Ammon's horn (tissue), 1 donor: ENCODE measurements at regions not wholly inside any gene's neighbourhood (a gene's known extent, or its start where the extent isn't known, plus 50 kb on each side); places are given as distances from the start of the nearest gene placed in this dataset.
"Not testable (repeated sequence)": the region's sequence is repeated elsewhere in the genome, so short reads cannot be mapped to it uniquely, and the experiment has no call there.

ENCODE experiments used
- DNase-seq: peaks from one replicate; pipeline ENCODE4 v3.0.0-alpha.2; 2016; ENCODE audit warnings: low spot score

DNA sequence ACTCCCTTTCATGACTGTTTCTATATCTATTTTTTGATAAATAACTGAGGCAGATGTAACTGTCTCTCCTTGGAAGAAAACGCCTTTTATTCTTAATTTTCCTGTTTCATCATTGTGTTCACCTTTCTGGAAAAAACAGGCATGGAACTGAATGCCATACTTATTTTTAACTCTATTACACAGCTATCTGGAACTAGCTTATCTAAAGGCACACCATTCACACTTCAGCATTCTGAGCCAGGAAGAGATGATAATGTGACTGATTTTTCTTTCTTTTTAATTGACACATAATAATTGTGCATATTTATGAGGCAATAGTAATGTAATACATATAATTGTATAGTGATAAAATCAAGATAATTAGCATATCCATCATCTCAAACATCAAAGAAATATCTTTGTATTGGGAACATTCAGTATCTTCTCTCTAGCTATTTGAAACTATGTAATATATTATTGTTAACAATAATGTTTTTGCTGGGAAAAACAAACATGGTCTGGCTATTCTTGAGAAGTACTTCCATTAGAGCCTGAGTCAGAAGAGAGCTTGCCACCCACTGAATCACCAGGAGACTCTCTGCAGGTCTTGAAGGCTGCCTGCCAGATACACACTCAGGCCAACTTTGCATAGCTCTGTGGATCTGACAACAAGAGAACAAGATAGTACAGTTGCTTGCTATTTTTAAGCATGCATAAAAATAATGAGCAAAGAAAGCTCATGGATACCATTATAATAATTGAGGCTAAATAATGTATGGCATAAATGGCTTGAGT, 501.0 kb upstream of the EDIL3 start:
- no peak for DNase-seq

- DNase-seq = no peak
Measured at GRCh38 chr5:84881737-84882136, 497.1 kb upstream of the EDIL3 start.

GRCh38 chr5:84874196-84874595, 489.5 kb upstream of the EDIL3 start:
- no peak for DNase-seq

- no peak for DNase-seq
Measured at GRCh38 chr5:84872768-84873167, 488.1 kb upstream of the EDIL3 start.

GRCh38 chr5:84870369-84870768, 485.7 kb upstream of the EDIL3 start:
- no peak for DNase-seq

- no peak for DNase-seq
Measured at GRCh38 chr5:84869675-84870074, 485.0 kb upstream of the EDIL3 start.

GRCh38 chr5:84863936-84864335, 479.3 kb upstream of the EDIL3 start:
- DNase-seq = not testable (repeated sequence)

- DNase-seq = no peak
Measured at GRCh38 chr5:84863020-84863419, 478.3 kb upstream of the EDIL3 start.

- no peak for DNase-seq
Measured at GRCh38 chr5:84862132-84862531, 477.5 kb upstream of the EDIL3 start.

GRCh38 chr5:84861306-84861705, 476.6 kb upstream of the EDIL3 start:
- no peak for DNase-seq

- no peak for DNase-seq
Measured at GRCh38 chr5:84859056-84859455, 474.4 kb upstream of the EDIL3 start.

DNA sequence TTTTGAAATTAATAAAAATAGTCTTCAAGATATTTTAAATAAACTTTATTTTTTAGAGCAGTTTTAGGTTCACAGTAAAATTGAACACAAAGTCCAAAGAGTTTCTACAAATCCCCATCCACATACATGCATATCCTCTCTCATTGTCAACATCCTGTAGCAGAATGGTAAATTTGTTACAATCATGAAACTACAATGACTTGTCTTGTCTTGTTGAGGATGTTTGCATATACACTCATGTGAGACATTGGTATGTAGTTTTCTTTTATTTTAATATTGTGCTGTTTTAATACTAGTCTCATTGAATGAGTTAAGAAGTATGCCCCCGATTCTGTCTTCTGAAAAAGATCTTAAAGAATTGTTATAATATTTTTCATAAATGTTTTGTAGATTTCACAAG, 447.0 kb upstream of the EDIL3 start:
- no peak for DNase-seq

DNA sequence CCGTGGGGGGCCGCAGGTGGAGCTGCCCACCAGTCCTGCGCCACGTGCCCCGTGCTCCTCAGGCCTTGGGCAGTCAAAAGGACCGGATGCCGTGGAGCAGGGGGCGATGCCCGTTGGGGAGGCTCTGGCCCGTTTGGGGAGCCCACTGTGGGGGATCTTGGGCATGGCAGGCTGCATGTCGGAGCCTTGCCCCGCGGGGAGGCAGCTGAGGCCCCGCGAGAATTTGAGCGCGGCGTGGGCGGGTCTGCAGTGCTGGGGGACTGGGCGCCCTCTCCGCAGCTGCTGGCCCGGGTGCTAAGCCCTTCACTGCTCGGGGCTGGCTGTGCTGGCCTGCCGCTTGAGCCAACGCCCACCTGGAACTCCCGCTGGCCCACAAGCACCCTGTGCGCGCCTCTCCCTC, 445.6 kb upstream of the EDIL3 start:
- DNase-seq = no peak

DNA sequence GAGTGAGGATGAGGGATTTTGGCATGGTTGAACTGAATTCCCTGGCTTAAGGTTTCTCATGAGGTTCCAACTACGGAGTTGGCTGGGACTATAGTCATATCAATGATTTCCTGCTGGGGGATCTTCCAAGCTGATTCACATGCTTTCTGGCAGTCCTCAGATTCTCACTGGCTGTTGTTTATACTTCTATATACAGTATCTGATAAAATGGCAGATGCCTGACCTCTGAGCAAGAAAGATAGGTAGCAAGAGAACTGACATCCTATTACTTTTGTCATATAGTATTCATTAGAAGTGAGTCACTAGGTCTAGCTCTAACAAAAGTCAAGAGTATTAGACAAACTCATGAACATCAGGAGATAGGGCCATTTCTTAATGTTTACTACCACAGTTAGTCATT, 440.9 kb upstream of the EDIL3 start:
- DNase-seq = no peak

DNA sequence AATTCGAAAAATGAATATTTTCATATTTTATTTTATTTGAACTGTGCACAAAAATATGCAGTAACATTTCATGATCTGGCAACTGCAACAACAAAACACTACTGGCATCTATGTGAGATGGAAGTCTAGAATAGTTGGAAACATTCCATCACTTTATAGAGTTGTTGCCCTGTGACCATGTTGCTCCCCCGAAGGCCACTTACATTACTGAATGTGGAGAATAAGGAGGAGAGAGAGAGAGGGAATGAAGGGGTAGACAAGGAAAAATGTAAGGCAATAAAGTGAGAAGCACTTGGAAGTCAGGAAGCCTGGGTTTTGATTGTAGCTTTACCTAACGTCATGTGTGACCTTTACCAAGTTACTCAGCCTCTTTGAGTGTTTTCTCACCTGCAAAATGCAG, 437.2 kb upstream of the EDIL3 start:
- no peak for DNase-seq

DNA sequence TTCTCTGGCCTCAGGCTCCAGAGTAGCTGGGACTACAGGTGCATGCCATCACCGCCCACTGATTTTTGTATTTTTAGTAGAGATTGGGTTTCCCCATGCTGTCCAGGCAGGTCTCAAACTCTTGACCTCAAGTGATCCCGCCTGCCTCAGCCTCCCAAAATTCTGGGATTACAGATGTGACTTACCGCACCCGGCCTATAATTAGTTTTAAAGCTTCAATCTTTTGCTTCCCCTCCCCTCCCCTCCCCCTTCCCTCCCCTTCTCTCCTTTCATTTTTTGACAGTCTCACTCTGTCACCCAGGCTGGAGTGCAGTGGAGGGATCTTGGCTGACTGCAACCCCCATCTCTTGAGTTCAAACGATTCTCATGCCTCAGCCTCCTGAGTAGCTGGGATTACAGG, 433.3 kb upstream of the EDIL3 start:
- DNase-seq = no peak

DNA sequence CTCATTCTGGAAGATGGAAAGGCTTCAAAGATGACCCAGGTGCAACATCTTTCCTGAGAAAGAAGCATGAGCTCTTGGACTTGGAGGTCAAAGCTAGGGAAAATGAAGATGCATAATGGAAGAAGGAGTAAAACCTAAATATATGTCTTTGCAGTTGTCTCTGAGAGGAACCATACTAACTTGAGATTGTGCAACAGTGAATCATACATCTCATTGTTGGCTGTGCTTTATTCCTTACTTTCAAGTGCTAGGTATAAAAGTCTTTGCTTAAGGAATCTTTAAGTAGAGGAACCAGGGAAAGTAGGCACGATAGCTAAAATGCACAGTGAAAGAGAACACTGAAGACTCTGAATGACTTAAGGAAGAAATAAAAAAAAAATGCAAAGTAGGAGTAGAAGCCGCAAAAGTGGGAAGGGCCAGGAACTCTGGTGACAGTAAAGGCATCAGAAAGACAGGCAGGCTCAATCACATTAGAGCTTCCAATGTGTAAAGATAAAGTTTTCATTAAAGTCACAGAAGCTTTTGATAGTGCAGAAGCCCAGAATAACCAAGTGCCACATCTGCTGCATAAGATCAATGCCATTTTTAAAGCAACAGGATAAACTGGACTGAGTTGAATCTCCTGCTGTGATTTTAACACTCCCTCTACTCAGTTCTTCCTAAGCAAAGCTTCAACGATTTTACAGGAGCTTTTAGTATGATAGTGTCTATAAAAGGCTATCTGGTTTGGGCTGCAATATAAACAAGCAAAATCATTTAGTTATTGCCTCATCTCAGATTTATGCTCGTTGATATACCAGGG, 432.3 kb upstream of the EDIL3 start:
- no peak for DNase-seq

DNA sequence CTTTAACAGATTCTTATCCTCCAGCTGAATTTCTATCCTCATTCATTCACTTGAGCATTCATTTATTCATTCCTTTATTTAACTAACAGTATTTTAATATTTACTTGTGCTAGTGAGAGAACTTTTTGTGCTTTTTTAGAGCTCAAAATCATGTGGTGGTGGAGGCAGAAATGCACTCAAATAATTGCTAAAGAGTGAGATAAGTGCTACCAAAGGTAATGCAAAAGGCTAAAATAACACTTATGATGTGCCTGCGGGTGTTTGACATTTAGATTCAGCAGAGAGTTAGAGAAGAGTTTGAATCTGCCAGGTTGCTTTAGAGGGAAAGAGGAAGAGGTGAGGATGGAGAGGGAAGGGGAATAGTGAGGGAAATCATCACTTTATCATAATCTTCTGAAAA, 431.5 kb upstream of the EDIL3 start:
- no peak for DNase-seq

DNA sequence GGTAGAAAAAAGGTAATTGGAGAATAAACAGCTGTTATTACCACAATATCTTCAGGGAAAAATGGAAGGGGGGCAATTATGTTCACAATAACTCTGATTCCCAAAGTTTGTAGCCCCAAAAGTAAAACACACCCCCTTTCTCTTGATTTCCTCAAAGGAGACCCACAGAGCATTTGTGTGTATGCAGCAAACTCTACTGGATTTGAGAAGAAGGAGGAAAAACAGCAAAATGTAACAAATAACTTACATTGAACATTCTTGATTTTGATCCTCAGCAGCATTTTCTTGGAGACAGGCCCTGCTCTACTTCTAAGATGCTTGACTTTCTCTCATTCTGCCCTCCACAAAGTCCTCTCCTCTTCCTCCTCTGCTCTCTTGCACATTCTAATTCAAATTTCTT, 420.8 kb upstream of the EDIL3 start:
- no peak for DNase-seq

DNA sequence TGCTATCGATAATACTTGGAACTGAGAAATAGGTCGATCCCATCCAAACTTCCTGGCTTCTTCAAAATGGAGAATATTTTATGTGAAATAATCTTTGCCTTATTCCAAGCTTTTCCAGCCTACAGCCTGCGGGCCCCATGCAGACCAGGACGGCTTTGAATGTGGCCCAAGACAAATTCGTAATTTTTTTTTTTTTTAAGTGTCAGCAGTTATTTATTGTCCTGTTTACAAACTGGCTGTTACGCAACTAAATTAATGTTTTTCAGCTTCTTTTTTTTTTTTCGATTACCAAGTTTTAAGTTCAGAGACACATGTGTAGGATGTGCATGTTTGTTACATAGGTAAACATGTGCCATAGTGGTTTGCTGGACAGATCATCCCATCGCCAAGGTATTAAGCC, 411.7 kb upstream of the EDIL3 start:
- DNase-seq = no peak

GRCh38 chr5:84794486-84795035, 409.9 kb upstream of the EDIL3 start:
- DNase-seq = no peak

- no peak for DNase-seq
Measured at GRCh38 chr5:84791730-84792129, 407.1 kb upstream of the EDIL3 start.

DNA sequence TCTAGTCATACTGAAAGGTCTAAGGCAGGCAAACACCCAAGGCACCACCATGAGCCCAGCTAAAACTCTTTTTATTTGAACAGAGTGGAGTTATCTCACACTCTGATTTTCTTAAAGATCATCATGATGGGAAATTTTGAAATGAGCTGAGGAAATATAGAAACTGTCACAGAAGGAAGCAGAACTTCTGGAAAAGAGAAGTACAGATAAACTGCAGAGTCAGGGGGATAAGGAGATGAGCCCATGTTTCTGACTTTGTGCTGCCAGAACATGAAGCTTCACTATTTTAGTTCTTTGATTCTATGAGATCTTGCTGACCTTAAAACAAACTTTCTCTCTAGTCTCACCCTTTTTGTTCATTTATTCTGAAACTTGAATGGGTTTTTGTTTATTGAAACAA, 406.5 kb upstream of the EDIL3 start:
- DNase-seq = peak; percentile 21
